ENCODE measurements at regions not wholly inside any gene's neighbourhood (a gene's known extent, or its start where the extent isn't known, plus 50 kb on each side); places are given as distances from the start of the nearest gene placed in this dataset.

- DNase-seq, result no peak
Measured at GRCh38 chr1:222163895-222164294, 384.0 kb downstream of the HHIPL2 start.

GRCh38 chr1:222161676-222162075, 386.2 kb downstream of the HHIPL2 start:
- DNase-seq, result no peak

- no peak for DNase-seq
Measured at GRCh38 chr1:222157612-222158011, 390.3 kb downstream of the HHIPL2 start.

- DNase-seq, result no peak
Measured at GRCh38 chr1:222140206-222140605, 398.3 kb upstream of the DUSP10 start.

- no peak for DNase-seq
Measured at GRCh38 chr1:222138095-222138494, 396.2 kb upstream of the DUSP10 start.

- DNase-seq, result no peak
Measured at GRCh38 chr1:222136869-222137268, 395.0 kb upstream of the DUSP10 start.

- no peak for DNase-seq
Measured at GRCh38 chr1:222129041-222129440, 387.2 kb upstream of the DUSP10 start.

GRCh38 chr1:222127526-222128152, 385.8 kb upstream of the DUSP10 start:
- DNase-seq, result no peak

GRCh38 chr1:222127096-222127495, 385.2 kb upstream of the DUSP10 start:
- no peak for DNase-seq

- no peak for DNase-seq
Measured at GRCh38 chr1:222126052-222126451, 384.2 kb upstream of the DUSP10 start.

GRCh38 chr1:222124602-222125001, 382.7 kb upstream of the DUSP10 start:
- DNase-seq, result no peak

GRCh38 chr1:222123111-222123510, 381.2 kb upstream of the DUSP10 start:
- DNase-seq, result no peak

- no peak for DNase-seq
Measured at GRCh38 chr1:222117809-222118208, 375.9 kb upstream of the DUSP10 start.

- DNase-seq, result no peak
Measured at GRCh38 chr1:222114536-222115156, 372.8 kb upstream of the DUSP10 start.

- no peak for DNase-seq
Measured at GRCh38 chr1:222109836-222110235, 367.9 kb upstream of the DUSP10 start.

GRCh38 chr1:222107975-222108374, 366.1 kb upstream of the DUSP10 start:
- DNase-seq, result no peak

- no peak for DNase-seq
Measured at GRCh38 chr1:222107267-222107666, 365.4 kb upstream of the DUSP10 start.

- no peak for DNase-seq
Measured at GRCh38 chr1:222106377-222106776, 364.5 kb upstream of the DUSP10 start.

GRCh38 chr1:222105861-222106260, 364.0 kb upstream of the DUSP10 start:
- no peak for DNase-seq

- DNase-seq, result no peak
Measured at GRCh38 chr1:222105393-222105737, 363.5 kb upstream of the DUSP10 start.

- no peak for DNase-seq
Measured at GRCh38 chr1:222104694-222105392, 363.0 kb upstream of the DUSP10 start.

- no peak for DNase-seq
Measured at GRCh38 chr1:222104097-222104496, 362.2 kb upstream of the DUSP10 start.

- no peak for DNase-seq
Measured at GRCh38 chr1:222099746-222100145, 357.9 kb upstream of the DUSP10 start.

- no peak for DNase-seq
Measured at GRCh38 chr1:222098404-222098803, 356.5 kb upstream of the DUSP10 start.

- DNase-seq, result no peak
Measured at GRCh38 chr1:222097588-222097987, 355.7 kb upstream of the DUSP10 start.

All from activated CD4-positive, alpha-beta T cell treated with anti-CD3 and anti-CD28 coated beads for 1 hour (primary cell).